Glutamatergic neuron (in vitro differentiated cells): ENCODE measurements at regions not wholly inside any gene's neighbourhood (a gene's known extent, or its start where the extent isn't known, plus 50 kb on each side); places are given as distances from the start of the nearest gene placed in this dataset.

Source experiments
- DNase-seq: peaks from one replicate; pipeline ENCODE4 v3.0.0; 2022
- H3K27ac Mint-ChIP-seq: one replicate; pipeline ENCODE4 v1.8.0; 2020; ENCODE audit warnings: mild to moderate bottlenecking, mixed read lengths, inconsistent platforms; ENCODE audit not compliant: unreplicated experiment
- H3K27me3 Mint-ChIP-seq: one replicate; pipeline ENCODE4 v1.8.0; 2020; ENCODE audit warnings: mild to moderate bottlenecking, moderate library complexity, mixed read lengths, inconsistent platforms; ENCODE audit not compliant: unreplicated experiment
- H3K36me3 Mint-ChIP-seq: one replicate; pipeline ENCODE4 v1.8.0; 2020; ENCODE audit warnings: mild to moderate bottlenecking, mixed read lengths, inconsistent platforms; ENCODE audit not compliant: unreplicated experiment
- H3K4me1 Mint-ChIP-seq: one replicate; pipeline ENCODE4 v1.8.0; 2020; ENCODE audit warnings: mild to moderate bottlenecking, low read depth, mixed read lengths, inconsistent platforms; ENCODE audit not compliant: unreplicated experiment
- H3K4me3 Mint-ChIP-seq: one replicate; pipeline ENCODE4 v1.8.0; 2020; ENCODE audit warnings: mild to moderate bottlenecking, mixed read lengths, inconsistent platforms; ENCODE audit not compliant: unreplicated experiment
- H3K9me3 Mint-ChIP-seq: one replicate; pipeline ENCODE4 v1.8.0; 2020; ENCODE audit warnings: mild to moderate bottlenecking, moderate library complexity, mixed read lengths, inconsistent platforms; ENCODE audit not compliant: unreplicated experiment
- CTCF ChIP-seq: fragments of 200-600 bp; sonication (generic); IDR thresholded peaks from one replicate; pipeline ENCODE4 v1.5.0; 2021; ENCODE audit not compliant: partially characterized antibody, unreplicated experiment

- Mint-ChIP-seq H3K36me3 (peaks cover 12% of the 10 kb centered on the region), H3K9me3 (no peaks in the 10 kb centered on the region), H3K27ac (no peak overlapping the region), H3K4me3 (no peak overlapping the region), H3K4me1 (peaks cover 19% of the 10 kb centered on the region), H3K27me3 (no peaks in the 10 kb centered on the region)
- TF ChIP-seq CTCF, result no peak
- no peak for DNase-seq
These were observed 69.5 kb downstream of the FAM217A start for GRCh38 chr6:4009486-4009885.

GRCh38 chr6:4010048-4010447 lies 68.9 kb downstream of the FAM217A start:
- Mint-ChIP-seq H3K4me1 (peaks cover 17% of the 10 kb centered on the region), H3K27ac (peak overlapping the region; percentile 40), H3K9me3 (no peaks in the 10 kb centered on the region), H3K27me3 (no peaks in the 10 kb centered on the region), H3K36me3 (peaks cover 12% of the 10 kb centered on the region), H3K4me3 (no peak overlapping the region)
- no peak for TF ChIP-seq CTCF
- DNase-seq, result no peak

- TF ChIP-seq CTCF, result no peak
- no peak for DNase-seq
- Mint-ChIP-seq H3K27me3 (no peaks in the 10 kb centered on the region), H3K4me3 (no peak overlapping the region), H3K9me3 (no peaks in the 10 kb centered on the region), H3K36me3 (peaks cover 12% of the 10 kb centered on the region), H3K27ac (no peak overlapping the region), H3K4me1 (peaks cover 15% of the 10 kb centered on the region)
These were observed 68.2 kb downstream of the FAM217A start for GRCh38 chr6:4010689-4011090.

- no peak overlapping the region for H3K27ac Mint-ChIP-seq
- DNase-seq, result no peak
- H3K4me3 Mint-ChIP-seq, result no peak overlapping the region
- H3K9me3 Mint-ChIP-seq, result no peaks in the 10 kb centered on the region
- peaks cover 13% of the 10 kb centered on the region for H3K36me3 Mint-ChIP-seq
- TF ChIP-seq CTCF, result no peak
- H3K27me3 Mint-ChIP-seq, result peaks cover 3% of the 10 kb centered on the region
- H3K4me1 Mint-ChIP-seq, result peaks cover 18% of the 10 kb centered on the region
These were observed 66.1 kb downstream of the FAM217A start for GRCh38 chr6:4012826-4013225.

GRCh38 chr6:4017058-4017739 lies 61.7 kb downstream of the FAM217A start:
- Mint-ChIP-seq H3K27me3 (peaks cover 3% of the 10 kb centered on the region), H3K36me3 (peaks cover 15% of the 10 kb centered on the region), H3K4me3 (peak overlapping the region; percentile 99), H3K27ac (peak overlapping the region; percentile 100), H3K9me3 (peaks cover 16% of the 10 kb centered on the region), H3K4me1 (peaks cover 10% of the 10 kb centered on the region)
- TF ChIP-seq CTCF, result no peak
- DNase-seq, result no peak
